Stimulated activated CD4-positive, alpha-beta T cell treated with anti-CD3 and anti-CD28 coated beads, Interleukin-12 subunit alpha, Interleukin-12 subunit beta, amount 100 ng/mL, for 48 hours (primary cell): ENCODE measurements at regions not wholly inside any gene's neighbourhood (a gene's known extent, or its start where the extent isn't known, plus 50 kb on each side); places are given as distances from the start of the nearest gene placed in this dataset.
"Not testable (repeated sequence)": the region's sequence is repeated elsewhere in the genome, so short reads cannot be mapped to it uniquely, and the experiment has no call there.

Source experiments
- DNase-seq, 3 donors: peaks; one replicate each; pipeline ENCODE4 v3.0.0-alpha.2; 2020; ENCODE audit warnings: low read depth in 2 of 3, low spot score in 1 of 3

GRCh38 chr17:13099089-13099735 lies 81.4 kb upstream of the ELAC2 start:
- DNase-seq: no peak

GRCh38 chr17:13096291-13096690 lies 78.5 kb upstream of the ELAC2 start:
- DNase-seq: no peak

- DNase-seq: not testable (repeated sequence)
Measured at GRCh38 chr17:13092010-13092409, 74.2 kb upstream of the ELAC2 start.

GRCh38 chr17:13088666-13089065 lies 70.8 kb upstream of the ELAC2 start:
- no peak for DNase-seq

GRCh38 chr17:13087802-13088201 lies 70.0 kb upstream of the ELAC2 start:
- DNase-seq: no peak

GRCh38 chr17:13086142-13086769 lies 68.4 kb upstream of the ELAC2 start:
- no peak for DNase-seq

- DNase-seq: no peak
Measured at GRCh38 chr17:13085578-13085977, 67.8 kb upstream of the ELAC2 start.

GRCh38 chr17:13084420-13084819 lies 66.6 kb upstream of the ELAC2 start:
- DNase-seq: no peak

- no peak for DNase-seq
Measured at GRCh38 chr17:13078591-13079385, 61.0 kb upstream of the ELAC2 start.

- DNase-seq: no peak
Measured at GRCh38 chr17:13076905-13077304, 59.1 kb upstream of the ELAC2 start.

- DNase-seq: no peak
Measured at GRCh38 chr17:13074026-13074425, 56.2 kb upstream of the ELAC2 start.

- DNase-seq: no peak
Measured at GRCh38 chr17:13073018-13073417, 55.2 kb upstream of the ELAC2 start.

- no peak for DNase-seq
Measured at GRCh38 chr17:13070732-13071131, 52.9 kb upstream of the ELAC2 start.

GRCh38 chr17:13067629-13068303 lies 49.9 kb upstream of the ELAC2 start:
- DNase-seq: no peak
